ENCODE measurements at regions not wholly inside any gene's neighbourhood (a gene's known extent, or its start where the extent isn't known, plus 50 kb on each side); places are given as distances from the start of the nearest gene placed in this dataset.

DNA sequence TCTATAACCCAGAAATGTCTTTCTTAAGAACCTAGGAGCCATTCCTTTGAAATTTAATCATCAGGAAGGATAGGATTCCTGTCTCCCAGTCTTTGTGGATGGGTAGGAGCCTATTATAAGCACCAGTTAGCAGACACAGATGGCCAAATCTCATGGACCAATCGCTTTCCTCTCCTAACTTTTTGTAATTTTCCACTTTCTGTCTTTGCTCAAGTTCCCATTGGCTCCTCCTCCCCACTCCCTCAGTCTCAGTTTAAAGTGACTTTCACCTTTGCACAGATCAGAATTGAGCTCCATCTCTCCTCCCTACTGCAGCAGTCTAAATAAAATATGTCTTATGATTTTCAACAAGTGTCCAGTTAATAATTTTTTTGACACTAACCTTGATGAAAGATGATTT is 192.3 kb downstream of the HS3ST3A1 start:
- TF ChIP-seq, protein P1, sequence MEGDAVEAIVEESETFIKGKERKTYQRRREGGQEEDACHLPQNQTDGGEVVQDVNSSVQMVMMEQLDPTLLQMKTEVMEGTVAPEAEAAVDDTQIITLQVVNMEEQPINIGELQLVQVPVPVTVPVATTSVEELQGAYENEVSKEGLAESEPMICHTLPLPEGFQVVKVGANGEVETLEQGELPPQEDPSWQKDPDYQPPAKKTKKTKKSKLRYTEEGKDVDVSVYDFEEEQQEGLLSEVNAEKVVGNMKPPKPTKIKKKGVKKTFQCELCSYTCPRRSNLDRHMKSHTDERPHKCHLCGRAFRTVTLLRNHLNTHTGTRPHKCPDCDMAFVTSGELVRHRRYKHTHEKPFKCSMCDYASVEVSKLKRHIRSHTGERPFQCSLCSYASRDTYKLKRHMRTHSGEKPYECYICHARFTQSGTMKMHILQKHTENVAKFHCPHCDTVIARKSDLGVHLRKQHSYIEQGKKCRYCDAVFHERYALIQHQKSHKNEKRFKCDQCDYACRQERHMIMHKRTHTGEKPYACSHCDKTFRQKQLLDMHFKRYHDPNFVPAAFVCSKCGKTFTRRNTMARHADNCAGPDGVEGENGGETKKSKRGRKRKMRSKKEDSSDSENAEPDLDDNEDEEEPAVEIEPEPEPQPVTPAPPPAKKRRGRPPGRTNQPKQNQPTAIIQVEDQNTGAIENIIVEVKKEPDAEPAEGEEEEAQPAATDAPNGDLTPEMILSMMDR (conservative IDR thresholded peaks at IDR 0.05; ENCODE audit: low read length) = no peak
- no peak for TF ChIP-seq EZH2phosphoT487 (IDR thresholded peaks at IDR 0.05; ENCODE audit: borderline replicate concordance)
